ENCODE measurements at regions not wholly inside any gene's neighbourhood (a gene's known extent, or its start where the extent isn't known, plus 50 kb on each side); places are given as distances from the start of the nearest gene placed in this dataset.

DNA sequence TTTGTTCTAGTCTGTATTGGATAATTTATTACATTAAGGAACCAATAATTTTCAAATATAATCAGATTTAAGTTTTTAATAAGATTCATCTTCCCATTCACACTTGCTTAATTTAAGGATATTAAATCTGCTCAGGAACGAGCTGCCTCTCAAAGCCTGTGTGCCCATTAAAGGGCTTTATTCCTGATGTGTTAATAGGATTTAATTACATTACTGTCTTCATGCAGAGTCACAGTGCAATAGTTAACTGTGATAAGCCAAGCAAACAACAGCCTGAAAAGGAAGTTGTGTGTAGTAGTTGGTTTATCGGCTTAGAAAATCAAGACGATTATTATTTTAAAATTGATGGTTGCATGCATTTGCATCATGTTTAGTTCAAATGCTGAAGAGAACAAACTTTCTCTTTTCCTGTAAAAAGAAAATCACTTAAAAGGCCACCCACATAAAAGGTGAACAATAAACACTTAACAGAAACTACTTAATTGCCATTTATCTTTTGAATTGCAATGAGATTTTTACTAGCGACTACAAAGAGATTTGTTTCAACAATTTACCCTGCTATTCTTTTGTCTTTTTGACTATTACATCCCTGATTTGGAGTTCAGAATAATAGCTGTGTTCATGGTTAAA is 174.6 kb downstream of the RWDD3 start:
- Mint-ChIP-seq H3K27ac (no peak overlapping the region), H3K4me3 (no peak overlapping the region), H3K4me1 (ENCODE audit: low read depth) (no peaks in the 10 kb centered on the region), H3K9me3 (peaks cover 26% of the 10 kb centered on the region), H3K27me3 (ENCODE audit: insufficient read depth) (no peaks in the 10 kb centered on the region), H3K36me3 (ENCODE audit: low read depth) (no peaks in the 10 kb centered on the region)
- TF ChIP-seq, protein P1, sequence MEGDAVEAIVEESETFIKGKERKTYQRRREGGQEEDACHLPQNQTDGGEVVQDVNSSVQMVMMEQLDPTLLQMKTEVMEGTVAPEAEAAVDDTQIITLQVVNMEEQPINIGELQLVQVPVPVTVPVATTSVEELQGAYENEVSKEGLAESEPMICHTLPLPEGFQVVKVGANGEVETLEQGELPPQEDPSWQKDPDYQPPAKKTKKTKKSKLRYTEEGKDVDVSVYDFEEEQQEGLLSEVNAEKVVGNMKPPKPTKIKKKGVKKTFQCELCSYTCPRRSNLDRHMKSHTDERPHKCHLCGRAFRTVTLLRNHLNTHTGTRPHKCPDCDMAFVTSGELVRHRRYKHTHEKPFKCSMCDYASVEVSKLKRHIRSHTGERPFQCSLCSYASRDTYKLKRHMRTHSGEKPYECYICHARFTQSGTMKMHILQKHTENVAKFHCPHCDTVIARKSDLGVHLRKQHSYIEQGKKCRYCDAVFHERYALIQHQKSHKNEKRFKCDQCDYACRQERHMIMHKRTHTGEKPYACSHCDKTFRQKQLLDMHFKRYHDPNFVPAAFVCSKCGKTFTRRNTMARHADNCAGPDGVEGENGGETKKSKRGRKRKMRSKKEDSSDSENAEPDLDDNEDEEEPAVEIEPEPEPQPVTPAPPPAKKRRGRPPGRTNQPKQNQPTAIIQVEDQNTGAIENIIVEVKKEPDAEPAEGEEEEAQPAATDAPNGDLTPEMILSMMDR (IDR thresholded peaks at IDR 0.05), result no peak
- DNase-seq, result no peak

DNA sequence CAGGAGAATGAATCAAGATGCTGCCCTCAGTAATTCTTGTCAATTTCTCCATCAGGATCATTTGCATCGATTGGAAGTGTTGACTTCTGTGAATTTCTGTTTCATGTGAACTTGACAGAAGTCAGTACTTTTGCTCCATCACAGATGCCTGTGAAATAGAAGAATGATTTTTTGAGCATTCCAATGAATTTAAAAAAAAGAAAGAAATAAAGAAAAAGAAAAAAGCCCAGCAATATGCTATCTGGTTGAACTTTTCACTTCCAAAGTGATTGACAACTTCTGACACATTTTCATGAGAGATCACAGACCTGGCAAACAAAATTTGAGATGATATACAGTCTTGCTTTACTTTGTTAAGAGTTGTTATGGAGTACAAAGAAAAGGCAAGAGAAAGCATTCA is 175.3 kb downstream of the RWDD3 start:
- no peaks in the 10 kb centered on the region for H3K27me3 Mint-ChIP-seq (ENCODE audit: insufficient read depth)
- H3K27ac Mint-ChIP-seq, result no peak overlapping the region
- DNase-seq, result no peak
- no peaks in the 10 kb centered on the region for H3K36me3 Mint-ChIP-seq (ENCODE audit: low read depth)
- TF ChIP-seq, protein P1 (IDR thresholded peaks at IDR 0.05), result no peak
- H3K9me3 Mint-ChIP-seq, result peaks cover 24% of the 10 kb centered on the region
- no peak overlapping the region for H3K4me3 Mint-ChIP-seq
- H3K4me1 Mint-ChIP-seq (ENCODE audit: low read depth), result no peaks in the 10 kb centered on the region

DNA sequence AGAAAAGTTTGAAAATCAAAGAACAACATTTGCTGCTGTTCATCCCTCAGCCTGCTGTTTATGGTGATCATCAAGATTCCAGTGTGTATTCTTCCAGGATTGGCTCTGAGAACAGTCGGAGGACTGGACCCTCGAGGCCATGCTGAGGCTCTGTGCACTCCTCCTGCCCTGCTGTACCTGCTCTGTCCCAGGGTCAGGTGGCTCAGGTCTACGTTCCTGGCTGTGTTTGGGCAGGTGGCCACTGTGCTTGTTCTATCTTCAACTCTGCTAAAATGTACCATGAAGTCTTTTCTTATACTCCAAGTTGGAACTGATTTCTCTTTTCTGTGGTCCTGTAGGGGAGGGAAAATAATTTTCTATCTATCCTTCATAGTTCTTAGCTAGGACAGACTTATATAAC is 175.9 kb downstream of the RWDD3 start:
- Mint-ChIP-seq H3K4me1 (ENCODE audit: low read depth) (no peaks in the 10 kb centered on the region), H3K27ac (no peak overlapping the region), H3K27me3 (ENCODE audit: insufficient read depth) (no peaks in the 10 kb centered on the region), H3K4me3 (no peak overlapping the region), H3K9me3 (peaks cover 19% of the 10 kb centered on the region), H3K36me3 (ENCODE audit: low read depth) (no peaks in the 10 kb centered on the region)
- TF ChIP-seq, protein P1 (IDR thresholded peaks at IDR 0.05), result no peak
- DNase-seq, result no peak

GRCh38 chr1:95415146-95415545 is 181.1 kb downstream of the RWDD3 start:
- Mint-ChIP-seq H3K36me3 (ENCODE audit: low read depth) (no peaks in the 10 kb centered on the region), H3K4me1 (ENCODE audit: low read depth) (no peaks in the 10 kb centered on the region), H3K9me3 (peaks cover 24% of the 10 kb centered on the region), H3K4me3 (no peak overlapping the region), H3K27me3 (ENCODE audit: insufficient read depth) (no peaks in the 10 kb centered on the region), H3K27ac (no peak overlapping the region)
- no peak for DNase-seq
- TF ChIP-seq, protein P1 (IDR thresholded peaks at IDR 0.05), result no peak

GRCh38 chr1:95426772-95427171 is 192.8 kb downstream of the RWDD3 start:
- H3K27me3 Mint-ChIP-seq (ENCODE audit: insufficient read depth), result no peaks in the 10 kb centered on the region
- no peak overlapping the region for H3K4me3 Mint-ChIP-seq
- no peaks in the 10 kb centered on the region for H3K4me1 Mint-ChIP-seq (ENCODE audit: low read depth)
- DNase-seq, result no peak
- H3K27ac Mint-ChIP-seq, result no peak overlapping the region
- peaks cover 8% of the 10 kb centered on the region; the same call in 1 of the 2 replicates for H3K36me3 Mint-ChIP-seq (ENCODE audit: low read depth)
- H3K9me3 Mint-ChIP-seq, result peaks cover 33% of the 10 kb centered on the region
- TF ChIP-seq, protein P1 (IDR thresholded peaks at IDR 0.05), result no peak
